GM12878 (cell line): ENCODE measurements at regions not wholly inside any gene's neighbourhood (a gene's known extent, or its start where the extent isn't known, plus 50 kb on each side); places are given as distances from the start of the nearest gene placed in this dataset.

Source experiments
- BACH1 ChIP-seq: fragments of 450-650 bp; IDR thresholded peaks from 2 replicates; pipeline ENCODE4 v1.6.1; 2017; ENCODE audit warnings: mild to moderate bottlenecking, borderline replicate concordance
- BCL3 ChIP-seq: IDR thresholded peaks from 2 replicates; pipeline ENCODE4 v1.6.1; 2011; ENCODE audit warnings: borderline replicate concordance, low read depth, mild to moderate bottlenecking, moderate library complexity, low read length; ENCODE audit not compliant: insufficient read depth, poor library complexity, severe bottlenecking
- BHLHE40 ChIP-seq, 2 experiments: fragments of 450-650 bp in 1 of 2; IDR thresholded peaks; 2 replicates each; pipeline ENCODE4 v1.6.1; 2011 to 2017; ENCODE audit warnings: low read depth in 2 of 2, borderline replicate concordance in 1 of 2, improper control_type of control experiment in 1 of 2, low read length in 1 of 2, mild to moderate bottlenecking in 1 of 2
- CHD2 ChIP-seq: IDR thresholded peaks from 2 replicates; pipeline ENCODE4 v1.6.1; 2011; ENCODE audit warnings: low read depth, low read length, improper control_type of control experiment, borderline replicate concordance
- CUX1 ChIP-seq: IDR thresholded peaks from 2 replicates; pipeline ENCODE4 v1.6.1; 2012; ENCODE audit warnings: improper control_type of control experiment, low read depth, low read length; ENCODE audit not compliant: insufficient replicate concordance
- DPF2 ChIP-seq: fragments of 450-650 bp; IDR thresholded peaks from 2 replicates; pipeline ENCODE4 v1.6.1; 2017; ENCODE audit warnings: mild to moderate bottlenecking
- HDGF ChIP-seq: fragments of 450-650 bp; IDR thresholded peaks from 2 replicates; pipeline ENCODE4 v1.6.1; 2016; ENCODE audit warnings: antibody characterized with exemption
- JUNB ChIP-seq: IDR thresholded peaks from 2 replicates; pipeline ENCODE4 v1.6.1; 2016; ENCODE audit warnings: antibody characterized with exemption, mild to moderate bottlenecking
- NR2F1 ChIP-seq: fragments of 450-650 bp; conservative IDR thresholded peaks from 2 replicates; pipeline ENCODE4 v1.6.1; 2017; ENCODE audit warnings: mild to moderate bottlenecking
- SIX5 ChIP-seq: IDR thresholded peaks from 2 replicates; pipeline ENCODE4 v1.6.1; 2011; ENCODE audit warnings: mild to moderate bottlenecking, low read depth, low read length, moderate library complexity; ENCODE audit not compliant: severe bottlenecking
- SP1 ChIP-seq: IDR thresholded peaks from one replicate; pipeline ENCODE4 v1.6.1; 2011; ENCODE audit warnings: low read depth, low read length
- SPI1 ChIP-seq: IDR thresholded peaks from 2 replicates; pipeline ENCODE4 v1.6.1; 2011; ENCODE audit warnings: low read depth, mild to moderate bottlenecking, low read length, moderate library complexity, borderline replicate concordance; ENCODE audit not compliant: insufficient read depth
- ZBTB4 ChIP-seq: fragments of 450-650 bp; formaldehyde crosslinking; IDR thresholded peaks from 2 replicates; pipeline ENCODE4 v1.4.0; 2022; ENCODE audit warnings: mild to moderate bottlenecking, moderate library complexity
- ZNF207 ChIP-seq: fragments of 450-650 bp; IDR thresholded peaks from 2 replicates; pipeline ENCODE4 v1.6.1; 2014; ENCODE audit warnings: antibody characterized with exemption, mild to moderate bottlenecking, borderline replicate concordance
- ZZZ3 ChIP-seq: IDR thresholded peaks from 2 replicates; pipeline ENCODE4 v1.6.1; 2011; ENCODE audit warnings: low read depth; ENCODE audit not compliant: control insufficient read depth, insufficient read length

- TF ChIP-seq BACH1 (peak; percentile 90; the same call in 1 of the 2 replicates), SP1 (peak; percentile 44), CHD2 (peak; percentile 73; the same call in 1 of the 2 replicates), SIX5 (no peak), BHLHE40 (IDR thresholded peaks at IDR 0.05; ENCODE audit: borderline replicate concordance in 1 of 2, low read depth in 2 of 2, low read length in 1 of 2) (peak; percentile 84 to 87), SPI1 (peak; percentile 85), JUNB (peak; percentile 56; the same call in 1 of the 2 replicates), DPF2 (peak; percentile 86; the same call in 1 of the 2 replicates), ZZZ3 (no peak), HDGF (peak; percentile 86; the same call in 1 of the 2 replicates), ZBTB4 (CRISPR knock-in tag) (no peak), NR2F1 (peak; percentile 94), BCL3 (peak; percentile 83), CUX1 (no peak), ZNF207 (no peak)
Observed at GRCh38 chr6:87922947-87923330, 124.7 kb upstream of the SPACA1 start (continued).
